HG02840 (cell line): ENCODE measurements at regions not wholly inside any gene's neighbourhood (a gene's known extent, or its start where the extent isn't known, plus 50 kb on each side); places are given as distances from the start of the nearest gene placed in this dataset.

Experiments used
- ATAC-seq: cut with Tn5 transposase; IDR thresholded peaks from one replicate; pipeline ENCODE4 v1.9.1; 2021; ENCODE audit warnings: mild to moderate bottlenecking, moderate library complexity, moderate number of reproducible peaks; ENCODE audit not compliant: unreplicated experiment, low FRiP score

GRCh38 chr4:22045051-22045630 is 96.6 kb upstream of the KCNIP4 start:
- no peak for ATAC-seq

GRCh38 chr4:22031423-22031822 is 82.9 kb upstream of the KCNIP4 start:
- ATAC-seq = no peak

- ATAC-seq = no peak
Observed at GRCh38 chr4:22030881-22031280, 82.3 kb upstream of the KCNIP4 start.

- no peak for ATAC-seq
Observed at GRCh38 chr4:22030307-22030706, 81.7 kb upstream of the KCNIP4 start.

- no peak for ATAC-seq
Observed at GRCh38 chr4:22029803-22030202, 81.2 kb upstream of the KCNIP4 start.

- no peak for ATAC-seq
Observed at GRCh38 chr4:22021106-22021505, 72.5 kb upstream of the KCNIP4 start.

- no peak for ATAC-seq
Observed at GRCh38 chr4:22020129-22020528, 71.6 kb upstream of the KCNIP4 start.

- ATAC-seq = no peak
Observed at GRCh38 chr4:22019676-22020075, 71.1 kb upstream of the KCNIP4 start.

GRCh38 chr4:22014222-22014741 is 65.7 kb upstream of the KCNIP4 start:
- no peak for ATAC-seq

GRCh38 chr4:22003878-22004277 is 55.3 kb upstream of the KCNIP4 start:
- no peak for ATAC-seq
